ENCODE measurements at regions not wholly inside any gene's neighbourhood (a gene's known extent, or its start where the extent isn't known, plus 50 kb on each side); places are given as distances from the start of the nearest gene placed in this dataset.

DNA sequence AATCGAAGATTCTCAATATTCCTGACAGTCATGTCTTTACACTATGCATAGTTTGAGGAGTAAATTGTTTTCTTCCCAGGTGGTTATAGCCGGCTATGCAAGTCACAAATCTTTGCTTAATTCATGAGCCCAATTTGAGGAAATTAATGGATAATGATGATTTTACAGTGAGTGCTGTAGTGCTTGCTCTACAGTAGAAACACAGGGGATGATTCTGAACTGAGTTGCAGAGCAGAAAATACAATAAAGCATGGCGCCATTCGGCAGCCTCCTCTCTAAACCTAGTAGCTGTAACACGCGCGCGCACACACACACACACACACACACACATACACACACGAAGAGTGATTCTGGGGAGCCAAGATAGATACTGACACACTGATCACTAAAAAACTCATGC is 181.7 kb upstream of the DPH6 start:
- no peak for DNase-seq (ENCODE audit: low spot score)

DNA sequence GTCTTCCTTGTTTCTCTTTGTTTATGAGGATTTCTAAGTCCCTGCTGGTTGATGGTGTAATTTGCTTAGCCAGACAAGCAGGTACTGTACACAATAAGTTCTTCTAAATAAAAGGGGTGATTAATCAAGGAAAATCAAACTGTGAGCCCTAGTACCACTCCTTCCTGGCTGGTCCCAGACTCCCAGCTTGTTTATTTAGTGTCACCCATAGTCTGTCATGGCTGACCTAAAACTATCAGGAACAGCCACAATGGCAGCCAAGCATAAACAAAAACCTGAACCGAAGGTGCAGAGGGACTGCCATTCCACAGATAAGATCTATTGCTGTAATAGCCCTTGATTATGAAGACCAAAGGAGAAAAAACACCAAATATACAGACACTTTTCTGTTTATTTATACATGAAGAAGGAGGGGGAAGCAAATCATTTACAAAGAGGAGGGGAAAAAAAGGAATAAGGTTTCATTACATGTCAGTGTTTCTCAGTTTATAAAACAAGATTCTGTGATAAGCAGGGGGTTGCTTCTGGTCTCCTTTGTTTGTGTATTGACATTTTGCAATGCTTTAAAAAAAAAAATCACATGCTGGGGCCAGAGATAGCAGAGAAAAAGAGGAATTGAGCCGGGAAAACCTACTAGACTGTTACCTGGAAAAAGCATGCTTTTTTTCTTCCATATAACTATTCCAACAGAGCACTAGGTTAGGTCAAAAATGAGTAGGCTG is 182.4 kb upstream of the DPH6 start:
- DNase-seq (ENCODE audit: low spot score): no peak

DNA sequence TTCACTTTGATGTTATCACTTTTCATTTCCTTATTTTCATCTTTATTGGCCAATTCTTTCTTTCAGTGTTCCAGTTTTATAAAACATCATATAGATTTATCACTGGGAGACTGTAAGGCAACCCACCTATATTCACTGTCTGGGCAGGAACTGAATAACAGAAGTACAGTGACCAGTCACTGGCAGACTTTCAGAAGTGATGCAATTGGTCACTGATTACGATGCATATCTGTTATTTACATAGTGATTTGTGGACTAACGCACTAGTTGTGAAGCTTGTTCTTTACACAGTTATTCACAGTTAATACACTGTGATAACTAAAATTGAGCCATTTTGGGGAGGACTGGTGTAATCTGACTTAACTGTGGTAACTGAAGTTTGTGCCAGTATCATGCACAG is 190.2 kb upstream of the DPH6 start:
- no peak for DNase-seq (ENCODE audit: low spot score)

DNA sequence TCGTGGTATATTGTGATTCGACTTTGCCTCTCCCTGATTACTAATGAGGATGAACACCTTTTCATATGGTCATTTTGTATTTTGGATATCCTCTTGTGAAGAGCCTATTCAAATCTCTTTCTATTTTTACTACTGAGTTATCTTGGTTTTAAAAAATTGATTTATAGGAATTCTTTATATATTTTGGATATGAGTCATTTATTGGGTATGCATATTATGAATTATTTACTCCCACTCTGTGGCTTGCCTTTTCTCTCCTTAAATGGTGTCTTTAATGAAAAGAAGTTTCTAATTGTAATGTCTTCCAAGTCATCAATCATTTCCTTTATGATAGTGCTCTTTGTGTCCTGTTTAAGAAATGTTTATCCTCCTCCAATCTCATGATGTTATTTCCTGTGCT is 191.5 kb upstream of the DPH6 start:
- DNase-seq (ENCODE audit: low spot score): no peak

DNA sequence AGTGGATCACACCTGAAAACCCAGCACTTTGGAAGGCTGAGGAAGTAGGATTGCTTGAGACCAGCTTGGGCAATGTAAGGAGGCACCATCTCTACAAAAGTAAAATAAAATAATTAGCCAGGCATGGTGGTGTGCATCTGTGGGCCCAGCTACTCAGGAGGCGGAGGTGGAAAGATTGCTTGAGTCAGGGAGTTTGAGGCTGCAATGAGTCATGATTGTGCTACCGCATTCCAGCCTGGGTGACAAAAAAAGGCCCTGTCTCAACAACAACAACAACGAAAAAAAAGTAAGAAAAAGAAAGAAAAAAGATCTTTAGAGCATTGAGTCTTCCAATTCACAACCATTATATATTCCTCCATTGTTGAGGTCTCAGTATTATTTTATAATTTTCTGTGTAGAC is 192.4 kb upstream of the DPH6 start:
- DNase-seq (ENCODE audit: low spot score): no peak

DNA sequence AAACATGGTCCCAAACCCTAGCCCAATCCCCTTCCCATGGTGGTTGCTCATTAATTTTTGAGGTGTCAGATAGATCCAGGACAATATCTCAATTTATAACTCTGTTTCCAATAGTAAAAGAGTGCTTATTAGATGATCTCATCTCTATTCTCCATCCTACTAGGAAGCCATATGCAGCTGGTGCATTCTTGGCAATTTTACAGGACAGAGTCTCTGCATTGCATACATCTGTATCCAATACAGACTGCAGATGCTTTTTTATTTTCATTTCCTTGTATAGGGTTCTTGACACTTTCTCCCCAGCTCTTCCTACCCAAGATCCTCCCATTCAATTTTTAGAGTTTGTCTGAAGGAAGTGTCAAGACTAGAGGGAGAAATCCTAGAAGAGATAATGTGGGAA is 194.8 kb upstream of the DPH6 start:
- DNase-seq (ENCODE audit: low spot score): no peak

DNA sequence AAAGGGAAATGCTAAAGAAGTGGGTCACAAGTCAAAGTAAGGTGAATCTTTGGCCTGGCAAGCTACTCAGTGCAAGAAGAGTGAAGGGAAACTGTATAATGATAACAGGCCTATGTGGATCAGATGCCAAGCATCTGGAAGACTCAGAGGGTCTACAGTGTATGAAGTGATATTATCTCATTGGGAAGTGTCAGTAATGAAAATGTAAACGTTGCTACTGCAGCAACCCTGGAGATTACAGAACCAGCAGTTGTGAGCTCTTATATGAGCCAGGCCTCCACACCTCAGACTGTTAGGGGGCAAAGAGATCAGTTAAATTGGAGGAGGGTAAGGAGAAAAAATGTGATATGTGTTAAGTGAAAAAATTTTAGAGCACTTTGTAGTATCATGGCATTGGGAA is 195.4 kb upstream of the DPH6 start:
- no peak for DNase-seq (ENCODE audit: low spot score)

DNA sequence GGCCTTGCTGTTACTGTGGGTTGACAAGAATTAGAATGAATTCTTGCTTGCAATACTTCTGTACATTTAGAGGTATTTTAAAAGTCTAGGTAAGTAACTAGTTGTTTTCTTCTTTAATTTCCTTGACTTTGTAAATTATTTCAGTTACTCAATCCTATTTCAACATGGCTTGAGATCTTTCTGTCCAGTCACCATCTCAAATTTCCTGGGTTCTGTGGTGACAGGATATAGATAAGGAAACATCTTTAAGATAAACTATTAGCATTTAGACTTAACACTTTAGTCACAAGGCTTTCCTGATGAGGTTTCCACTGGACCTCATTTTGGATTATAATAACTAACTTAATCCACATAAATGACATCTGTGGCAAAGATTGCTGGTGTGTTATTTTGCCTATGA is 195.9 kb upstream of the DPH6 start:
- DNase-seq (ENCODE audit: low spot score): no peak

DNA sequence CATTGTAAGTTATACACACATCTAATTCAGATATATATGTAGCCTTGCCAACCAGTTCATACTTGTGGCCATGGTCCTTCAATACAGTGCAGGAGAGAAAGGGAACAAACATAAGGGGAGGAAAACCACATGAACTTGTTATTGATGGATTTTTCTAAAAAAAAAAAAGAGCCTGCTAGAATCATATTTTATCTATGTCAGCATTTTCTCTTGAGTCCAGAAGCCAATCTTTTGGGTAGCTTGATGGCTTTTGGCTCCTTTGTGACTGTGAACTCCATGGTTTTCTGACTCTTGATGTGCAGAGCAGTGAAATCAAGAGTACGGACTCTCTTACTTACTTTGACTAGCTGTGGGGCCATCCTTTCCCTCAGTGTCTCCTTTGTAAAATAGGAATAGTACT is 197.4 kb upstream of the DPH6 start:
- no peak for DNase-seq (ENCODE audit: low spot score)

DNA sequence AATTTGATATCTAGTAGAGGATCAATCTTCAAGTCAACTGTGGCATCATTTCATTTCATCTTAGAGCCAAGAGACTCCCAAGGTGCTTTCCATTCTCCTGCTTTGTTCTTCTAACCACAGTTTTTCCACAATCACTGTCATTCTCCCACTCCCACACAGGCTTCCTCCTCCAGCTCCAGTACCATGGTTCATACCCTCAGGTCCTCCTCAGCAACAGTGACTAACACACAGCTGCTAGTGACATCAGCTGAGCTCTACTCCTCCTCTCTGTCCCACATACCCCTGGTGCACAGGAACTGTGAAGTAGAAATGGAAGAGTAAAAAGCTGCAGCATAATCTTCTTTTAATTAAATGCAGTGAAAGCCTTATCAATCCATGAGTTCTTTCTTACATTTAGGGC is 200.2 kb upstream of the DPH6 start:
- no peak for DNase-seq (ENCODE audit: low spot score)

DNA sequence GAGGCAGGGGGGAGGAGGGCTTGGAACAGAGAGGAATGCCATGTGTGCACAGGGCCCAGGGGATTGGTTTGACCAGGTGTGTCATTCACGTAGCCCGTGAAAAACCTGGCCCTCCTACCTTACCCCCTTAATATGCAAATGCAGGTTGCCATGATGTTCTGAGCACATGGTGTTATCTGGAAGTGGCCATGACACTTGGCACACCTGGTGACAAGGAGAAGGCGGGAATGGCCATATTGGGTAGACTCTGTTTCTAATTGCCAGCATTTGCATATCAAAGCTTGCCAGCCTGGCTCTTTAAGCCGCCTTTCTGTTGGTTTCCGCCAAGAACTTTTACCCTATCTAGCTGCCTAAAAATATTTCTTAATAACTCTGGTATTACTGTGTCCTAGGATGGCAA is 202.1 kb upstream of the DPH6 start:
- DNase-seq (ENCODE audit: low spot score): no peak

DNA sequence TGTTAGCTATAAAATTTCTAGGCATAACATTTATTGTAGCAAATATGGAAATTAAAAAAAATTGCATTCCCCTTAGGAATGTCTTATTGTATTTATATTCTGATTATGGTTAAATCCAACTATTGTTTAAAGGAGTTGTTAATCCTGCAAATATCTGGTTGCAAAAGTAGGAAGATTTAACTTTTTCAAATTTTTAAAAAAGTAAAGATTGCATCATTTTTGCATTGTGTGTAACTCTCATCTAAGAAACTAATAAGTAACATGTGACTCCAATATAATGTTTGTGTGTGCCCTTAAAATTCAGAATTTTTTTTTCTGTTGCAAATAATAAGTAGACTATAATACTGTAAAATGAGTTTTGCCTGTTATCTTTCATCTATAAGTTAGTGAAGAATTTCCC is 204.1 kb upstream of the DPH6 start:
- no peak for DNase-seq (ENCODE audit: low spot score)

DNA sequence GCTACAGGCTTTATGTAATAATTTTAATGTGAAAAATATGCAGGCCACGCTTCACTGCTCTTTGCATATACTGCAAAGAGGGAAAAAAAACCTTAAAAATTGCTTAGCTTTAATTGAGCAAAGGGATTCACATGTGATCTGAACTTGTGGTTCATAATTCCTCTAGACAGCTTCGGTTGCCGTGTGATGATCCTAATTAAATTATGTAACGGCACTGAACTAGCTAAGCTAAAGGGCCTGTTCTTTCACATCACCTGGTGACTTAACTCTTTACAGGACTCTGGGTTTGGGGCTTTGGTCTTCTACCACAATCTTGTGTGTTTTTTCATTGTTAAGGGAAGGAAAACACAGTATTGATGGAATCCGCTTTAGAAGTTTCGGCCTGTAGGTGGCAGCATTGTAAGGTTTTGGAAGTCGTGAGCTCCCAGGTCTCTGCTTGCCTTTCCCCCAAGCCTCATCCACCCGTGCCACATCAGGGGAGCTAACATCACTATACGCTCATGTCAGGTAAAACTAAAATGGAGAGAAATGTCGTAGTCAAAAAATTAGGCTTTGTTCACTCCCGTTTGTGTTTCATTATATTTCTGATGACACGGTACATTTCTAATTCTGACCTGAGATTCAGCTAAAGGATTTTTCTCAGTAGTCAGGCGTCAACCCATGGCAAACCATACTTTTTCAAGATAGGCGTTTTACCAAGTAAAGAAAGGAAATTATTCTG is 205.6 kb upstream of the DPH6 start:
- DNase-seq (ENCODE audit: low spot score): peak; percentile 68

DNA sequence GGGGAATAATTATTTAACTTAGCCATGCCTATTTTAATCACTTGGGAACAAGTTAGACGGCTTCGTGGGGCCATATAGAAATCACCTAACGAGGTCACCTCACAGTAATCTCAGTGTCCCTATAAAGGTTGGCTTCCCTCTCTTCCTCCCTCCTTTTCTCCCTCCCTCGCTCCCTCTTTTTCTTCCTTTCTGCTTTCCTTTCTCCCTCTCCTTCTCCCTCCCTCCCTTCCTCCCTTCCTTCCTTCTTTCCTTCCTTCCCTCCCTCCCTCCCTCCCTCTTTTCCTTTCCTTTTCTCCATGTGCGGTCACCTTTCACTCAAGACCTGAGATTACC is 206.1 kb upstream of the DPH6 start:
- no peak for DNase-seq (ENCODE audit: low spot score)

DNA sequence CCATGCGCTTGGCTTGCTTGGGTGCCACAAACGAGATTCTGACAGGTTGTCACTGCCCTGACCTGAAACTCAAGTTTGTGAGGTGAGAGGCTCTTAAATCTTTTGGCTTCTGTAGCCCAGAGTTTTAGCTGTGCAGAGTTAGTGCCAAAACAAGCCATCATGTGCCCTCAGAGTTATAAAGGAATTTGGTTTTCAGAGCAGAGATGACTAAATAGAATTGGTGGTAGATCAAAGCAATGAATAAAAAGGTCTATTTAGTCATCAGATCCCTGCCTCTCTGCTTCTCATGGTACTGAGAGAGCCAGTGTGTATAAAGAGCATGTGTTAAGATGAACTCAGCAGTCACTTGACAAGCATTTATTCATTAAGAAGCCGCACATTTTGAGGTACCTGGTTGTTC is 207.5 kb upstream of the DPH6 start:
- DNase-seq (ENCODE audit: low spot score): no peak

DNA sequence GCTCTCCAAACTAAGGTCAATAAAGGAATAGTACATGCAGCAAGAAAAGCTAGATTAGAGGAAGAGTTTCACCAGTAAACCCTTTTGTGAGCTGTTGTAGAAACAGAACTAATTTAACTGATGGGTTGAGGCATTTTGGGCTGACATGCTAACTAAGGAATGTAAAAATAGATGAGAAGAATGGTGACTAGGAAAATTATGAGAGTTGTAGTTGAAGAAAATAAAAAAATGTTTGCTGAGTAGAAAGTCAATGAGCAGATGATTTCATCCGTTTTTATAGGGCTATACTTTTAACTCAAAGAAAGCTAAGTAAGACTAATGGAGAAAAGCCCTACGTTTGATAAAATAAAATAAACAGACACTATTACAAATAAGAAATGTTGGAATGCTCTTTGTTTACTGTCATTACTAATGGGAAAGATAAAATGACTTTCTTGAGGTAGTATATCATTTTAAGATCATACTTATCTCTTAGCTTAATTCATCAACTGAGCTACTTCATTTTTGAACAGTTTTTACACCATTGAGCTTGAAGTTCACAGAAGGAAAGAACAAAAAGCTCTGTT is 209.4 kb upstream of the DPH6 start:
- DNase-seq (ENCODE audit: low spot score): no peak

DNA sequence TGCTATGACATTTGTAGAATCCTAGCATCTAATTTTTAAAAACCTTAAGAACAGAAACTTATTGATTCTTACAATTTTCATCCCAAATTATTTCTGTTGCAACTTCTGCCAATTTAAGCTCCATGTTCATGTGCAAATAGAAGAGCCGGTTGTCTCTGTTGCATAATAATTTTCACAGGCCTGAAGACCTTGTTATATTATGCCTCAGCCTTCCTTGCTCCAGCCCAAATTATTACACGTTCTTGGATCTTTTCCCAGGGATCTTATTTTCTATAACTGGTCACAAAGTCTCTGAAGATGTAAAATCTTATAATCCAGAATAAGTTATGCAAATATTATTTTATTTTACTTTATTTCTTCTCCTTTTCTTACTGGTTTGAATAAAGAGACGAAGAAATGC is 210.7 kb upstream of the DPH6 start:
- DNase-seq (ENCODE audit: low spot score): no peak

DNA sequence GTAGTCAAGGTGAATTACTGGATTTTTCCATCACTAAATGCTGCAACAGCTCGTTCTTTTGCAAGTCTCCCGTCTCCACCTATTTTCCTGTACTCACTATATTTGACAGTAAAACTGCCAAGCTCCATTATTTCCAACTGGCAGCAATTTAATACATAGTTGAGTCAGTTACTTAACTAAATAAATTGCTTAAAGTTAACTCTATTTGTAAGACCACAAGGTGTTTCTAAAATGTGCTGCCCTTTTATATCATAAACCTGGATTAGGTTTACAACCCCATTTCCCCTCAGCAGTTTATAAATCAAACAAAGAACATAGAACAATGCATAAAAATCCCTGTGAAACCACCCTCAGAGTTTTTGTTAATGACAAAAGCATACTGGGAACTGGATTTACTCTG is 211.4 kb upstream of the DPH6 start:
- DNase-seq (ENCODE audit: low spot score): no peak

DNA sequence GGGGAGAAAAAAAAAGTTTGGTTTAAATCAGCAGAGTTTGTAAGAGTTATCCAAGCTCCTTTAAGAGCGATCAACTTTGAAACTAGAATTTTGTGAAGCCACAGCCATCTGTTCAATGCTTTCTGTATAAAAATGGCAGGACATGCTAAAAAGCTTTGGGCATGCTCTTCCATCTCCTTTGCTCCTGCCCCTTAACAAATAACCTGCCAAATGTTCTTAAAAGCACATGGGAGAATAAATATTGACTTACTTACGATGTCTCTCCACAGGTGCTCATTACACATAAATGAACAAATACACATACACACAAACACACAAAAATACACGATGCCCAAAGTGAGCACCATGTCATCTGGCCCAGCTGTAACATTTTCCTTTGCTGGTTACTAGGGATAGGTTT is 211.8 kb upstream of the DPH6 start:
- DNase-seq (ENCODE audit: low spot score): no peak

DNA sequence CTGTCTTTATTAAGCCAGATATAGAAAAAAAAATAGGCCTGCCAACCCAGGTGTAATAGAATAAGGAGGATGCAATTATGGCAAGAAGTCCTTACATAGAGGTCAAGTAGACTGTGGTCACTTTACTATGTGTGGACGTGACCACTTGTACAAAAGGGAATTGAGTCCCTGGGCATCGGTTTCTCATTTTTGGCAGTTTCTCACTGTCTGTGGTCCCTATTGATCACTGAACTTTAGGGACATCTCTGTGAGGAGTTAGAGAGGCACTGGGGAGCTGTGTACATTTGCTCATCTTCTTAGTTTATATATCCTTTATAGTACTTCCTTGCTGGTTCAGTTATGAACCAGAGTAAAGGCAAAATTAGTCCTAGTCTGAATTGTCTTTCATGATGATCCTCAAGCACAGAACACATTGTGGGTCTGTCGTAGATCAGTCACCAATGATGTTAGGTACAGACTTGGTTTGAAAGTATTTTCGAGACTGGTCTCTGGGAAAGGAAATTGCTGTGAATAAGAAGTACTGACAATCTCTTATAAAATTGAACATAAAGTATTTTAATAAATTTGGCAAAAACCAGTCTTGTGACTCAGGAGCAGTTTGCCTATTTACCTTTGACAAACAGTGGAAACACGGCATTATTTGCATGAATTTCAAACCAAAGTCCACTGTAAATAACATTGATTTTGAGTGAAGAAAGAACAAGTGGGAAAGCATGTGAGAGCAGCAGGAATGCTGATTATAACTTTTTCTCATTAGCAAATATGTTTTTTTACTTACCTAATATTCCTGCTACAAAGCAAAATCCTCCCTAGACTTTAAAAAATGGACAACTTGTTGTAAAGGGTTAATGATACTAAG is 218.9 kb upstream of the DPH6 start:
- no peak for DNase-seq (ENCODE audit: low spot score)

DNA sequence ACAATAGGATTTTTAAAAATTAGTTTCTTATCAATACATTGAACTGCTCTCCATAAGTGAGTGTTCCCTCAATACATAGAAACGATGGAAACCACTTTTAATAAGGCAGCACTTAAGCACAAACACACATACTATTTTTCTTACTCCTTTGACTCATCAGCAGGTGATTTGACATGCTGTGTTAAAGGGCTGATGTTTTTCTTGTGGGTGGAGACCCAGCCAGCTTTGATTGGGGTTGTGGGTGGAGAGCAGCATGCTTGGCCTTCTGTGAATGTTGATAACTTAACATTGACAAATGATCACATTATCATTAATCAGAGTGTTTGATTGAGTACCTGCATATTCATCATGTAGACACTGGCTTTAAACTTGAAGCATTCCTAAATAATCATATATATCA is 223.0 kb upstream of the DPH6 start:
- no peak for DNase-seq (ENCODE audit: low spot score)

DNA sequence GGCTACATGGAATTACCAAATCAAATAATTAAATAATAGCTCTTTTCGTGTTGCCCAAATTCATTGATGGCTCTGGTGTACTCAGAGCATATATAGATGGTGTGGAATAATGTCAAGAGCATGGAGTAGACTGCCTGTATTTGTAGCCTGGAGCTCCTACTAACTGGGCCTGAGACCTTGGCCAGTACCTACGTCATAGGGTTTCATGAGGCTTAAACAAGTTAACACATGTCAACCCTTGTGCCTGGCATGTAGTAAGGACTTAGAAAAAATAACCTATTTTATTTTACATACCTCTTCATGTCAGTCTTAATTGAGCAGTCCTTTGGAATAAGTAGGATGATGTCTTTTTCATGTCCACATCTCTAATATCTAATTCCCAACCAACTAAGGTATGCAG is 223.7 kb upstream of the DPH6 start:
- no peak for DNase-seq (ENCODE audit: low spot score)

Data from kidney capillary endothelial cell (primary cell).